NCI-H226 (cell line): ENCODE measurements at regions not wholly inside any gene's neighbourhood (a gene's known extent, or its start where the extent isn't known, plus 50 kb on each side); places are given as distances from the start of the nearest gene placed in this dataset.

Experiments used
- DNase-seq: peaks from one replicate; pipeline ENCODE4 v3.0.0-alpha.2; 2015

DNA sequence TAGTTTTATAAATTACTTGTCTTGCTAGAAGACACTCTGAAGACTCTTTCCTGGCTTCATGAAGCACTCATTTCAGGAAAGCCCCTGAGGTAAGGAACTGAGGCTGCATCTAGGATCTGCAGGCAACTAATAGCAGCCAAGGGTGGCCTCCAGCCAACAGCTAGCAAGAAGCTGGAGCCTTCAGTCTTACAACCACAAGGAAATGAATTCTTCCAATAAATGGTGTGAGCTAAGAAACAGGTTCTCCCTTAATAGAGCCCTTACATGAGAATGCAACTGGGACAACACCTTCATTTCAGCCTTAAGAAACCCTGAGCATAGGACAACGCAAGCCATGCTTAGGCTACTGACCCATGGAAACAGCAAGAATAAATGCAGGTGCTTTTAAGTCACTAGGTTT, 254.6 kb upstream of the RBBP8 start:
- peak; percentile 31 for DNase-seq

GRCh38 chr18:22680944-22681343, 252.2 kb upstream of the RBBP8 start:
- DNase-seq, result no peak

GRCh38 chr18:22681908-22682307, 251.2 kb upstream of the RBBP8 start:
- no peak for DNase-seq

DNA sequence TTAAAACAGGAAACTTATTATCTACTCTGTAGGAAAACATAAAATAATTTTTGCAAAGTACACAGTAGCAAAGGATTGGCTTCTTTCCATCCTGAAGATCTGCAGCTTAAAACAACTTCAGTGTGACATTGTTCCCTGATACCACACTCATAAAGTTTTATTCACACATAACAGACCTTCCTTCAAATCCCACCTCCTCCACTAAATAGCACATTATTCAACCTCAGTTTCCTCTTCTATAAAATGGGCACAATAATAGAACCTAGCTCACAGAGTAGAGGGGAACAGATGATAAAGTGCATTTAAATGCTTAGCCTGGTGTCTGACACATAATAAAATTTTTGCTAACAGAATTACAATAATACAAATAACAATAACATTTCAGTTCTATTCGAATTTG, 250.4 kb upstream of the RBBP8 start:
- no peak for DNase-seq

GRCh38 chr18:22683196-22683676, 249.9 kb upstream of the RBBP8 start:
- DNase-seq, result peak; percentile 99

- DNase-seq, result no peak
Observed at GRCh38 chr18:22683786-22684185, 249.3 kb upstream of the RBBP8 start.

DNA sequence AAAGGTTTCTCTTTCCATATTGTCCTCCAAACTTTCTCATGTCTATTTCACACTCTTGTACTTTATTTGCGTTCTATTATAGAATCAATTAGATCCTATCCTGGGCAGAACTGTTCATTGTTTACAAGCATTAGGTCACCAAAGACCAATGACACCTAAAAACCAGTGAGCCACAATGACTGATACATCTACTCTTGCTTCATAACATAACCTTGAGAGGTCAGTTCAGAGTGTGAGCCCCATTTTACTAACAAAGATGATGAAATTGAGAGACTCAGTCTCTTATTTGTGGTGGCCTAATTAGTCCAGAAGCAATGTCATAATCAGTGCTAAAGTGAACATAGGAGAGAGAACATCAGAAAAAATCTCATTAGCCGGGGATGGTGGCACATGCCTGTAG, 248.9 kb upstream of the RBBP8 start:
- DNase-seq, result no peak

DNA sequence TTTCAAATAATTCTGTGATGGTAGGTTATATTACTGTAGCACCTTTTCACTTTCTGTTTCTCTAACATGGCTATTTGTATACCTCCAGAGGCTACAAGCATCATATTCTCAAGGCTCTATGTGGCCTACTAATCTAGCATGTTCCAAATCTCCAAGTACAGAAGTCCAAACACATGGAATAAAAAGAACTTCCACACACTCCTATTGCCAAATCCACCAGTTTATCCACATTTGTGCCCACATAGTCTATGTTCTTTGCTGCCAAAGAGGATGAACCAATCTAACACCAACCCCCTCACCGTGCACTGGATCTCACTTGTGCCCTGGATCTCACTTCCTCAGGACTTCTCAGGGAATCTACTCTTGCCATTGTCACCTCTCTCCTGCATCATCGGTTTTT, 247.3 kb upstream of the RBBP8 start:
- DNase-seq, result no peak

DNA sequence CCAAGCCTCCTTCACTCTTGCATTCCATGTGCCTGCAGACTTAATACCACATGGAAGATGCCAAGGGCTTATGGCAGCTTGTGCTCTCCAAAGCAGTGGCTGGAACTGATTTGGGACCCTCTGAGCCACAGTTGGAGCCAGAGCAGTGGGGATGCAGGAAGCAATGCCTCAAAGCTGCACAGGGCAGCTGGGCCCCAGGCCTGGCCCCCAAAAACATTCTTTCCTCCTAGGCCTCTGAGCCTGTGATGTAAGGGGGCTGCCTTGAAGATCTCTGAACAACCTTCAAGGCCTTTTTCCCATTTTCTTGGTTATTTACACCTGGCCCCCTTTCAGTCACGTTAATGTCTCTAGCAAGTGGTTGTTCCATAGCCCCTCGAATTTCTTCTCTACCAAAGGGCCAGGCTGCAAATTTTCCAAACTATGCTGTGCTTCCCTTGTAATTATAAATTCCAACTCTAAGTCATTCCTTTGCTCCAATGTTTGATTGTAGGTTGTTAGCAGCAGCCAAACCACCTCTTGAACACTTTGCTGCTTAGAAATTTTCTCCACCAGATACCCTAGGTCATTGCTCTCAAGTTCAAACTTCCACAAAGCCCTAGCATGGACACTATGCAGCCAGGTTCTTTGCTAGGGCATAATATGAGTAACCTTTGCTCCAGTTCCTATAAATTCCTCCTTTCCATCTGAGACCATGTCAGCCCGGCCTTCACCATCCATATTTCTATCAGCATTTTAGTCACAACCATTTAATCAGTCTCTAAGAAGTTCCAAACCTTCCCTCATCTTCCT, 245.0 kb upstream of the RBBP8 start:
- no peak for DNase-seq

DNA sequence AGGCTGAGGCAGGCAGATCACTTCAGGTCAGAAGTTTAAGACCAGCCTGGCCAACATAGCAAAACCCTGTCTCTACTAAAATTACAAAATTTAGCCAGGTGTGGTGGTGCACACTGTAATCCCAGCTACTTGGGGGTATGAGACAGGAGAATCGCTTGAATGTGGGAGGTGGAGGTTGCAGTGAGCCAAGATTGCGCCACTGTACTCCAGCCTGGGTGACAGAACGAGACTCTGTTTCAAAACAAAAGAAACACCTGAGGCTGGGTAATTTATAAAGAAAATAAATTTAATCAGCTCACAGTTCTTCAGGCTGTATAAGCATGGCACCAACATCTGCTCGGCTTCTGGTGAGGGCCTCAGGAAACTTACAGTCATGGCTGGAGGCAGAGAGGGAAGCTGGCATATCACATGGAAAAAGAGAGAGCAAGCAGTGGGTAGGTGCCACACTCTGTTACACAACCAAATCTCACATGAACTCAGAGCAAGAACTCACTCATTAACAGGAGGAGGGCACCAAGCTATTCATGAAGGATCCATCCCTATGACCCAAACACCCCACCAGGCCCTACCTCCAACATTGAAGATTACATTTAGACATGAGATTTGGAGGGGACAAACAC, 244.1 kb upstream of the RBBP8 start:
- DNase-seq, result no peak

- DNase-seq, result no peak
Observed at GRCh38 chr18:22689712-22690111, 243.4 kb upstream of the RBBP8 start.

DNA sequence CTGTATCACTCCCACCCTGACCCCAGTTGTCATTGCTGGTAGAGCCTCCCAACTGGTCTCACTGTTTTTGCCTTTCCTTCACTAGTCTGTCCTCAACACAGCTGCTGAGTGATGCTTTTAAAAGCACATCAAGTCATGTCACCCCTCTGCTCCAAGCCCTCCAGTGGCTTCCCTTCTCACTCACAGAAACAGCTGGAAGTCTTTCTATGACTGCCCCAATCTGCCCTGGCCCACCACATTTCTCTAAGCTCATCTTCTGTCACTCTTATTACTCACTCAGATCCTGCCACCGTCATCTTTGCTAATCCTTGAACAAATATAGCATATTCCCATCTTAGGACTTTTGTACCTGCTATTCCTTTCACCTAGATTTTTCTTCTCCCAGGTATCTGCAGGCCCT, 242.6 kb upstream of the RBBP8 start:
- no peak for DNase-seq

DNA sequence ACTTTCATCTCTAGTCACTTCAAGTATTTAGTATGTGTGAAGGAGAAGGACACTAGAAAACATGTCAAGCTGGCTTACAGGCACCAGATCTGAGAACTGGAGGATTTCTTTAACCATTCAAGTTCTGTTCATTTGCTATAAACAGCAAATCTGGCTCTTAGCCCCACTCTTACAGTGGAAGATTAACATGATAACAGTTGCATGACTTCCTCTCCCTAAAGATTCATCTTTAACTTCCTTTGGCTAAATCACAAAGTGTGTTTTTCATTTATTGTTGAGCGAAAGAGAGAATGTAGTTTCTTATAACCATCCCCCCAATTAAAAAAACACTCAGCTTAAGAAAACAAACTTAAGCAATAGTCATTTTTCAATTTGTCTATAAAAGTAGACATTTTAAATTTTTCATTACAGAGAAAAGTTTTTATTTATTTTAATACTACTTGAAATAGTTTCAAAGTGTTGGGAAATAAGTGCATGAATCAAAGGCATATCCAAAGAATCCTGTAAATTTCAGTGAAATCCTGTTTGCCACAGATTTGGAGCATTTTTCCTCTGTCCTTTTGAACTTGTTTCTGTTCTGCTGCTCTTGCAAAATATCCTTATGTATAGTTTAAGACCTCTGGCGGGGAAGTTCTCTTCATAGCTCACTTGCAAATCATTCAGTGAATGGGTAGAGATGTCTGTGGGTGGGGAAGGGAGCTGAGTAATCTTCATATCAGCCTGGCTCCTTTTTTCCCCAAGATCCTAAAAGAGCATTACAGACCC, 241.0 kb upstream of the RBBP8 start:
- DNase-seq, result peak; percentile 88

DNA sequence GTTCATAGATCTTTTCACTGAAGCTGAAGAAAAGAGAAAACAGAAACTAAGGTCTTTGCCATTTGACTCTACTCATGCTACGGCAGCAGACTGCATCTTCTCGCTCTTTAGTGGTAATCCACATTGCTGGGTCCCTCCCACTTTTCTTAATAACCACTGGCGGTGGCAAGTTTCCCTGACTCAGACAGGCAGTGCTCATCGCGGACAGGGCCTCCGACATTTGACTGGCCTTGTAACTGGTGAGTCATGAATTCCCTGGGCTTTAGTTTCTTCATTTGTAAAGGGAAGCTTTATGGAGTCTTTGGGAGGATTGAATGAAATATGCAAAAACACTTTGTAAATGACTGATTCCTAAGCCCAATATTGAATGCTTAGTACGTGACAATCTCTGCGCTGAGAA, 238.2 kb upstream of the RBBP8 start:
- DNase-seq, result peak; percentile 99

- DNase-seq, result no peak
Observed at GRCh38 chr18:22695674-22696073, 237.5 kb upstream of the RBBP8 start.

DNA sequence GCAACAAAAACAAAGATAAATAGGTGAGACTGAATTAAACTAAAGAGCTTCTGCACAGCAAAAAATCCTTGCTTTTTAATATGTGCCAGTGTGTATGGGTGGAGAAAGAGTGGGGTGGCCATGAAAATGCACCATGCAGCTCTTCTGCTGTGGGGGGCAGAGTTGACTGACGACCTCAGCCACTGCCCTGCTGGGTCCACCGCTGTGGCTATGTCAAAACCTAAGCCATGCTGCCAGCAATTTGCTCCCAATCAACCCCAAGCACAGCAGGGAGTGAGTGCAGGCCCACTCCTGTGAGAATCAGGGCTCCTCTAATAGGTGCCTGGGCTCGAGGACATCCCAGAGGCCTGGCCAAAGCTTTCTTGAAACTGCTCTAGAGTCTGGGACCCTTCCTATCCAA, 235.6 kb upstream of the RBBP8 start:
- DNase-seq, result no peak

- DNase-seq, result no peak
Observed at GRCh38 chr18:22698711-22699110, 234.4 kb upstream of the RBBP8 start.

DNA sequence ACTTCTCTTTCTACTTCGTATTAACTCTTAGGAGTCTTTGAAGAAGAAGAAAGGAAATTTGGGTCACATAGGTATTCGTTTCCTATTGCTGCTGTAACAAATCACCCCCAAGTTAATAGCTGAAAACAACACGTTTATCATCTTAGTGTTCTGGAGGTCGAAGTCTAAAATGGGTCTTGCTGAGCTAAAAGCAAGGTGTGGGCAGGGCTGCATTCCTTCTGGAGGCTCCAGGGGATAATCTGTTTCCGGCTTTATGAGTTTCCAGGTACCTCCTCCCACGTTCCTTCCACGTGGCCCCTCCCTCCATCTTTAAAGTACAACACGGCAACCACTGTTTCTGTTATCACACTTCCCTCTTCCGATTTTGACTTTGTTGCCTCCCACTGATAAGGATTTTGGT, 233.5 kb upstream of the RBBP8 start:
- DNase-seq, result no peak

GRCh38 chr18:22700920-22701319, 232.2 kb upstream of the RBBP8 start:
- DNase-seq, result no peak

DNA sequence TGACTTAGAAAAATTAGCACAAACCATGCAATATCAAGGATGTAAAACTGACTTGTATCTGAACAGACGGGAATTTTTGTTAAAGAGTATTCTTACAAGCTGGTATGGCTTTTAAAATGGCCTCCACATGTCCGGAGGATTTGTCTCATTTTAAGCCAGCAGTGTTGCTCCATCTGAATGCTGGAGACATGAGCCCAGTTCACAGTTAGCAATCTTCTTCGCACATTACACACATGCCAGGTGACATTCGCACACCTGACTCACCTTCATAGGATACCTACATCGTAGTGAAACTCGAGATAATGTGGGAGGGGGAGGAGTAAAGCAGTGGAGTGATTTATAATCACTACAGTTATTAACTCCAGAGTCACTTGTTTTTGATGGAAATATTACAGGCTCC, 231.8 kb upstream of the RBBP8 start:
- no peak for DNase-seq

DNA sequence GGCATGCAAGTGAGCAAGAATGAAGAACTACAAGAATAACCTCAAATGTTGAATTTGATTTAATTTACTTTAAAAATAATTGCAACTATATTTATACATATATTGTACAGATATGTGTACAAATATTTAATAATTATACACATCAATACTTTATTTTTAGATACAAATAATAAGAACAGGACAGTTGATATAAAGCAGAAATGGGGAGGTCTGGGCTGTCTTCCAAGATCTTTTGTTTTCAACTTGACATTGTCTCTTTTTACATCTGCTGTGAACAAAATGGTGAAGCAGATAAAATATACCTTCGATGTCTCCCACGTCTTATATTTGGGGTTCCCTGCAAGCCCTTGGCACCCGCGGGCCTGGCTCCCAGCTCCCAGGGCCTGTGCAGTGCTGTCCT, 231.3 kb upstream of the RBBP8 start:
- no peak for DNase-seq

DNA sequence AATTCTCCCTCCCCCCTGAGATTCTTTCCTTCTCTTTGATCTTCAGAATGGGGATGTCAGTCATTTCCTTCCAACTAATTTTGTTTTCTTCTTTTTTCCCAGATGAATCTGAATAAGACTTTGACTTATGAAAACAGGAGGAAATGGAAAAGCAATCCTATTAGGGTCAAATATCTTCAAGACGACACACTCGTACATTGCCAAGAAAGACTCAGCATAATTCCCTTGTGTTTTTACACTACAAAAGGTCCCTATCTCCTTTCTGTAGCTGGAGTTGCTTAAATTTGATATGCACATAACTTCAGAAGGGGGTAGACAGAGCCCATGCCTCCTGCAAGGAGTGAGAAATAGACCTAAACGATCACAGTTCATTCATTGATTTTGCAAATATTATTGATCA, 230.3 kb upstream of the RBBP8 start:
- no peak for DNase-seq

DNA sequence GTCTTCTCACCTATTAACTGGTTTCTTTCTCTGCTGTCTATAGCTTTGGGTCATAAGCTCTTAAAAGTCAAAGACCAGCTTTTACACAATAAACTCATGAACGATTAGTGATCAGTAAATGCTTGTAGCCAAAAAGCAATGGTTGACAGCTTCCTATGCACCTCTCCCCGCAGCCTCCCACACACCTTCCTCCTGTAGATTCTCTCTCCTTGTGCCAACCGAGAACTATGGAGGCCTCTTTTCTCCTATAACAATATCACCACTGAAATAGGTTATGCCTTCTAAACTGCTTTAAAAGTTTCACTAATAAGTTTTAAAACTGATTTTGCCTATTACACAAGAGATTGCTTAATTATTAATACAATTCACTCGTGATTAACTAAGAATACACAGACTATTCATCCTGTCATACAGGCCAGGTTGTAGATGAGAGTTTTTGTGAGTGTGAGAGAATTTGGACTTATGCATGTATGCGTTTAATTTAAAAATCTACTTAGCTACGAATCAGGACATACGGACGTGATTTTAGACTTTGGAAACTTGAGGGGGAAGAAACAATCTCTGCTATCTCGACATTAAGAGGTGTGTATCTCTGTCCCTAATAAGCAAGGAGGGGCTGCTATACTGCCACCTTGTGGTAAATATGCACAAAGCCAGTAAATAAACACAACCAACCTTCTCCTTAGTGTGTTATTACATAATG, 229.1 kb upstream of the RBBP8 start:
- peak; percentile 62 for DNase-seq

GRCh38 chr18:22704586-22704918, 228.6 kb upstream of the RBBP8 start:
- no peak for DNase-seq
